Hematopoietic multipotent progenitor cell (in vitro differentiated cells): ENCODE measurements at regions not wholly inside any gene's neighbourhood (a gene's known extent, or its start where the extent isn't known, plus 50 kb on each side); places are given as distances from the start of the nearest gene placed in this dataset.

Experiments
- DNase-seq, 3 donors: peaks; one replicate each; pipeline ENCODE4 v3.0.0-alpha.2; 2011 to 2015; ENCODE audit warnings: low read depth in 2 of 3, low spot score in 2 of 3

GRCh38 chr7:89401099-89401498 lies 605.6 kb upstream of the TEX47 start:
- no peak for DNase-seq

GRCh38 chr7:89401690-89402089 lies 606.2 kb upstream of the TEX47 start:
- no peak for DNase-seq

GRCh38 chr7:89451911-89452310 lies 656.4 kb upstream of the TEX47 start:
- DNase-seq: no peak

GRCh38 chr7:89456556-89456955 lies 661.0 kb upstream of the TEX47 start:
- DNase-seq: no peak

DNA sequence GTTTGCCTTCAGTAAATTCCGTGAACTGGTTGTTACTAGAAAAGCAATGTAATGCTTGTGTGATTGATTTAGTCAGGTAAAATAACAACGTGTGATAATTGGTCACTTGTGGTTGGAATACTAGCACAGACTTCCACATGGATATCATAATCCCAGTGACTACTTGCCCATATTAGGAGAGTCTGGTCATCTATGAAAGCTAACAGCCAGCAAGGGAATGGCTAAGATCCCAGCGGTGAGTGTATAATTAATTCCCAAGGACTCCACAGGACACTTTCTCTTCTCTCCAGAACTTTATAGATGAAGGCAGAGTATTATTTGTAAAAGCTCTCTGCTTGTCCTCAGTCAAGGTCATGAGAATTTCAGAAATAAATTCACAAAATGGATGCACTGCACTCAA lies 662.6 kb upstream of the TEX47 start:
- DNase-seq: no peak

DNA sequence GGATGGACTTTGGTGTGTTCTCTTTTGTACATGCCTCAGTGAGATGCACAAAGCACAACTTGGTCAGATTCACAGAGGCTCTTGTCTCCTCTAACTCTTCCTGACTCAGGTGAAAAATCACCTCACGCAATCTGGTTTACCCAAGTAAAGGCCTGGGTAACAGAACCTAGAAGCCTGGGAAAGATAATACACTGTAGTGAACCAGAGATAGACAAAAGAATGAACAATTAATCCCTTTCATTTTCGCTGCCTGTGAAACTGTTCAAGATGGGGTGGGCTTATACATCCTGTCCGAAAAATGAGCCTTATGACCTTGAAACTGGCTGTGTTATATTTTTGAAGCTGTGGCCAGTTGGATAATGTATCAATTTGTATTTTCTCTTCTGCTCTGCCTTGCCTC lies 678.9 kb upstream of the TEX47 start:
- DNase-seq: no peak

DNA sequence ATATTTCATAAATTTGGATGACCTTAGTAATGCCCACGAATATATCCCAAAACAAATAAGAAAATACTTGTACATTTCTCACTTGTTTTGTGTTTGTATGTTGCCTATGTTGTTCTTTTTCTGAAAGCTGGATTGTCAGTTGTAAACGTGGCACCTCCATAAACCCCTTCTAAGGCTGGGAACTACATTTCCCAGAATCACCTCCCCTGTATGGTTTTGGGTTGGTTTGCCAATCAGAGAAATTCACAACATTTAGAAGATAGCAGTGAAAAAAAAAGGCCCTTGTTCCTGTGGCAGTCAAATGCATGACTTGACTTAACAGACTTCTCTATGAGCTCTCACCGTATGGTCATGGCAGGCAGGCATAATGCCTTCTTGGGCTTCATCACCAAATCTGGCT lies 676.3 kb upstream of the STEAP1 start:
- DNase-seq: no peak

- no peak for DNase-seq
Measured at GRCh38 chr7:89495704-89496103, 658.6 kb upstream of the STEAP1 start.

GRCh38 chr7:89500084-89500483 lies 654.2 kb upstream of the STEAP1 start:
- peak in 2 of 3 donors; percentile 1 to 12 for DNase-seq

DNA sequence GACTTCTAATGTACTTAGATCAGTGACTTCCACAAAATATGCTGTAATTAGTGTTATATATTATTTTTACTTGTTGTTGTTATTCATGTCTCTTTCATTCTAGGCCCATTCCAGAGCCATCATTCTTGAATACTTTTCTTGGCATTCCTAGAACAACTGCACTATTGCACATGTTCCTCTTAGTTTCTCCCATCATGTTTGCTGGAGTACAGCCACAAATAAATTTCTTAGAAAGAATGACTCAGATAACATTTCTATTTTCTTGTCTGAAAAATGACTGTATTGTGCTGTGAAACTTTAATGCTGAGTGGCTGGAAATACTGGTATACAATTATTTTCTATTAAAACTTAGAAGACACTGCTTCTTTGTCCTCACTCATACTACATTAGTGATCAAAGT lies 651.0 kb upstream of the STEAP1 start:
- DNase-seq: no peak

- DNase-seq: no peak
Measured at GRCh38 chr7:89507034-89507433, 647.2 kb upstream of the STEAP1 start.

DNA sequence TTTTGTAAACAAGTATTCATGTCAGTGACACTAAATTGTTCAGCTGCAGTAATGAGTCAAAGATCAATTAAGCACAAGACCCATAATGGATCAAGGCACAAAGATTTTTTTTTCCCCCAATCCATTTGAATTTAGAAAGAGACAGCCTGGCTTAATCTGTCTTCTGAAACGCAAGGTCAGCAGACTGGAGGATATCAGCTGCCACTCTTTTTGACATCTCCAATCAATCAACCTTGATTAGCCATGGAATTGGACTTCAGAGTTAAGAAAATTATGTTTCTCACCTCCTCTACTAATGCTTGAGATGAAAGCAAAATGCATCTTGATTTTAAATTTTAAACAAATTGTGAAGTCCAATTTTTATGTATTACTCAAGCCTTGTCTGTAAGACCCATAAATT lies 642.4 kb upstream of the STEAP1 start:
- DNase-seq: no peak

GRCh38 chr7:89514970-89515369 lies 639.3 kb upstream of the STEAP1 start:
- DNase-seq: no peak

DNA sequence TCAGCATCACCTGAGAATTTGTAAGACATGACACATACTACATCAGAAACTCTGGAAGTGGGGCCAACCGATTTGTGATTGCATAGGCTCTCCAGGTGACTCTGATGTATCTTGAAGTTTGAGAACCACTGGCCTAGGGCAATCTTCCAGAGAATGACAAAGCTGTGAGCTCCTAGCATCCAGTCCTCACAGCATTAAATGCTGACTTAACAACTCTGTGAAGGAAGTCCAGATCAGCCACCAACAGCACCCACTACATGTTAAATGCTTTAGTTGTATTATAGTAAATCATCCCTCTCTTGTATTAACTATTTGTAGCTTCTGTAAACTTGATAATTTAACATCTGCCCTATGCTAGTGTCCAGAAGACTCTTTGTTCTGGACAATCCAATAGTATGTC lies 636.5 kb upstream of the STEAP1 start:
- no peak for DNase-seq

GRCh38 chr7:89549768-89550167 lies 604.5 kb upstream of the STEAP1 start:
- DNase-seq: no peak

- DNase-seq: no peak
Measured at GRCh38 chr7:89554209-89554608, 600.1 kb upstream of the STEAP1 start.

GRCh38 chr7:89559596-89559995 lies 594.7 kb upstream of the STEAP1 start:
- DNase-seq: no peak

- no peak for DNase-seq
Measured at GRCh38 chr7:89563597-89563996, 590.7 kb upstream of the STEAP1 start.

GRCh38 chr7:89584896-89585295 lies 569.4 kb upstream of the STEAP1 start:
- DNase-seq: no peak

DNA sequence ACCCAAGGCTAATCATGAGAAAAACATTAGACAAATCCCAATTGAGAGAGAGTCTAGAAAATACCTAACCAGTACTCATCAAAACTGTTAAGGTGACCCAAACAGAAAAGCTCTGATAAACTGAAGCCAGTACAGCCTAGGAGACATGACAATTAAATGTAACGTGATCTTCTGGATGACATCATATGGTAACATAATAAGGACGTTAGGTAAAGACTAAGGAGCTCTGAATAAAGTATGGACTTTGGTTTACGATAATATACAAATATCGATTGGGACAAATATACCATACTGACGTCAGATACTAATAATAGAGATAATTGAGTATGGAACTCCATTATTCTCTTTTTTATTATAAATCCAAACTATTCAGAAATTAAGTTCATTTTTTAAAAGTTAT lies 561.1 kb upstream of the STEAP1 start:
- DNase-seq: no peak

DNA sequence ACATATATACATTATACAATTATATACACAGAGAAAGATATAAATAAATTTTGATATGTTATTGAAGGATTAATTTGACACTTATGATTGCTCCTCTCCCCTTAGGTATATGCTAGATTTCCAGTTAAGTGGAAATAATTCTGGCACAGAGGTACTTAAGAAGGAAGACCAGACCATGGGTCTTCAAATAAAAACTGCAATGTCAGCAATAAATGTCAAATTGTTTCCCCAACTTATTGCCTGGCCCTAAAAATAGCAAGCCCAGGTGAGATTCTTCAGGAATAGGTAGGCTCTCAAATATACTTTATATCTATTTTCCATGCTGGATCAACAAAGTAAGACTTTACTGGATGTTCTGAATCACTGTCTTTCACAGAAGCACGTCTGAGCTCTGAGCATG lies 551.3 kb upstream of the STEAP1 start:
- no peak for DNase-seq

DNA sequence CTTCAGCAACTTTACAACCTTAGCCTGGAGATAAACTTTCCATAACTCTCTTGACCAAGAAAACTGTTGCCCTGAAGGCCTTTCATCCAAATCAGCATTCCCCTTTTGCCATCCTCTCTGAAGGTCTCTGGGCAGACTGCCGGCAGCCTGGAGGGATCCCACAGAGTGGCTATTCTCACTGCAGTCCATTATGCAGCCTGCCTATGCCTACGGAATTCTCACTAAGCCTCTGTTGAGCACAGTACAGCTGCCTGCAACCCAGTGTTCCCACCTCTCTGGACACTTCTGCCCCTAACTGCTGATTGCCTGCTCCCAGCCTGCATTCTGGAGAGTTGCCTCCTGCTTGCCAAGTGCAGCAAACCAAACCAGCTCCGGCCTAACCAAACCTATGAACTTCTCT lies 548.9 kb upstream of the STEAP1 start:
- DNase-seq: no peak

- DNase-seq: no peak
Measured at GRCh38 chr7:89606511-89606910, 547.8 kb upstream of the STEAP1 start.

GRCh38 chr7:89607792-89608191 lies 546.5 kb upstream of the STEAP1 start:
- peak in 1 of 3 donors; percentile 50 for DNase-seq
